Mesenchymal stem cell (in vitro differentiated cells and primary cell): ENCODE measurements at regions not wholly inside any gene's neighbourhood (a gene's known extent, or its start where the extent isn't known, plus 50 kb on each side); places are given as distances from the start of the nearest gene placed in this dataset.

ENCODE experiments used
- DNase-seq: peaks from one replicate; pipeline ENCODE4 v3.0.0-alpha.2; 2013
- H2AFZ ChIP-seq: one replicate; pipeline ENCODE4 v1.6.1; 2013; ENCODE audit warnings: low read depth, mild to moderate bottlenecking, control low read depth, inconsistent platforms, low read length, moderate library complexity
- H2AK5ac ChIP-seq: 2 replicates; pipeline ENCODE4 v1.6.1; 2013; ENCODE audit warnings: low read length, moderate library complexity, mild to moderate bottlenecking, inconsistent platforms; ENCODE audit not compliant: severe bottlenecking
- H2BK120ac ChIP-seq: one replicate; pipeline ENCODE4 v1.6.1; 2013; ENCODE audit warnings: low read depth, mild to moderate bottlenecking, inconsistent platforms, low read length, moderate library complexity
- H2BK12ac ChIP-seq, 2 experiments: one replicate each; pipeline ENCODE4 v1.6.1; 2013; ENCODE audit warnings: inconsistent platforms in 2 of 2, low read length in 2 of 2, mild to moderate bottlenecking in 2 of 2, moderate library complexity in 2 of 2, control low read depth in 1 of 2
- H2BK15ac ChIP-seq: one replicate; pipeline ENCODE4 v1.6.1; 2013; ENCODE audit warnings: mild to moderate bottlenecking, low read depth, inconsistent platforms; ENCODE audit not compliant: poor library complexity, severe bottlenecking
- H2BK5ac ChIP-seq: 2 replicates; pipeline ENCODE4 v1.6.1; 2013; ENCODE audit warnings: low read depth, mild to moderate bottlenecking, low read length, control low read depth, inconsistent platforms; ENCODE audit not compliant: poor library complexity, severe bottlenecking
- H3K14ac ChIP-seq, 2 experiments: one replicate each; pipeline ENCODE4 v1.6.1; 2013; ENCODE audit warnings: inconsistent platforms in 2 of 2, low read length in 2 of 2, control low read depth in 1 of 2, mild to moderate bottlenecking in 1 of 2, moderate library complexity in 1 of 2
- H3K18ac ChIP-seq, 2 experiments: one replicate each; pipeline ENCODE4 v1.6.1; 2013; ENCODE audit warnings: inconsistent platforms in 2 of 2, low read length in 2 of 2, control low read depth in 1 of 2, low read depth in 1 of 2, mild to moderate bottlenecking in 1 of 2
- H3K23ac ChIP-seq, 2 experiments: one replicate each; pipeline ENCODE4 v1.6.1; 2013; ENCODE audit warnings: inconsistent platforms in 2 of 2, low read length in 2 of 2, mild to moderate bottlenecking in 2 of 2, moderate library complexity in 2 of 2, control low read depth in 1 of 2
- H3K27ac ChIP-seq: 2 replicates; pipeline ENCODE4 v1.5.1; 2013; ENCODE audit warnings: mild to moderate bottlenecking, moderate library complexity, low read length, control low read depth, inconsistent platforms; ENCODE audit not compliant: poor library complexity, severe bottlenecking
- H3K27me3 ChIP-seq, 2 experiments: 2 replicates each; pipeline versions ENCODE4 v1.6.1 to v1.7.0; 2013; ENCODE audit warnings: low read length in 2 of 2, mild to moderate bottlenecking in 2 of 2, moderate library complexity in 2 of 2, control low read depth in 1 of 2, inconsistent platforms in 1 of 2; ENCODE audit not compliant: control insufficient read depth in 1 of 2, insufficient read depth in 1 of 2
- H3K36me3 ChIP-seq, 2 experiments: 2 replicates each; pipeline versions ENCODE4 v1.6.1 to v1.7.0; 2013; ENCODE audit warnings: low read length in 2 of 2, control low read depth in 1 of 2, inconsistent platforms in 1 of 2, low read depth in 1 of 2, mild to moderate bottlenecking in 1 of 2; ENCODE audit not compliant: insufficient read depth in 2 of 2, control insufficient read depth in 1 of 2
- H3K4ac ChIP-seq, 2 experiments: one replicate each; pipeline ENCODE4 v1.6.1; 2013; ENCODE audit warnings: inconsistent platforms in 2 of 2, low read length in 2 of 2, mild to moderate bottlenecking in 2 of 2, moderate library complexity in 2 of 2, control low read depth in 1 of 2, low read depth in 1 of 2
- H3K4me1 ChIP-seq: 2 replicates; pipeline ENCODE4 v1.6.1; 2013; ENCODE audit warnings: low read depth, low read length, control low read depth; ENCODE audit not compliant: control insufficient read depth, insufficient read depth
- H3K4me2 ChIP-seq: 2 replicates; pipeline ENCODE4 v1.6.1; 2013; ENCODE audit warnings: low read length, mild to moderate bottlenecking, inconsistent platforms; ENCODE audit not compliant: poor library complexity, severe bottlenecking
- H3K4me3 ChIP-seq, 2 experiments: 2 replicates each; pipeline versions ENCODE4 v1.5.1 to v1.7.0; 2013; ENCODE audit warnings: low read length in 2 of 2, mild to moderate bottlenecking in 2 of 2, control low read depth in 1 of 2, low read depth in 1 of 2; ENCODE audit not compliant: insufficient read depth in 1 of 2
- H3K79me1 ChIP-seq: replicated peaks from 2 replicates; pipeline ENCODE4 v1.6.1; 2013; ENCODE audit warnings: mild to moderate bottlenecking, control low read depth, low read length, inconsistent platforms; ENCODE audit not compliant: poor library complexity, severe bottlenecking
- H3K9ac ChIP-seq: 2 replicates; pipeline ENCODE4 v1.7.0; 2013; ENCODE audit warnings: mild to moderate bottlenecking, low read length, moderate library complexity
- H3K9me3 ChIP-seq: 2 replicates; pipeline ENCODE4 v1.7.0; 2013; ENCODE audit warnings: mild to moderate bottlenecking, low read length; ENCODE audit not compliant: control insufficient read depth
- H4K8ac ChIP-seq: one replicate; pipeline ENCODE4 v1.6.1; 2013; ENCODE audit warnings: inconsistent platforms, mild to moderate bottlenecking, low read length, moderate library complexity
- H4K91ac ChIP-seq: one replicate; pipeline ENCODE4 v1.6.1; 2013; ENCODE audit warnings: mild to moderate bottlenecking, low read length, inconsistent platforms
- WGBS: methylation state at CpG from one replicate; pipeline ENCODE4 v1.1.7; 2013; ENCODE audit warnings: mixed read lengths; 5-methylcytosine and 5-hydroxymethylcytosine counted together

- WGBS = no CpG with 5 or more reads among the region's 1 CpG
- H2BK12ac ChIP-seq = no peak overlapping the region
- no peak overlapping the region for H2BK120ac ChIP-seq
These were observed 184.5 kb upstream of the SERP2 start for GRCh38 chr13:44189085-44189484.

DNA sequence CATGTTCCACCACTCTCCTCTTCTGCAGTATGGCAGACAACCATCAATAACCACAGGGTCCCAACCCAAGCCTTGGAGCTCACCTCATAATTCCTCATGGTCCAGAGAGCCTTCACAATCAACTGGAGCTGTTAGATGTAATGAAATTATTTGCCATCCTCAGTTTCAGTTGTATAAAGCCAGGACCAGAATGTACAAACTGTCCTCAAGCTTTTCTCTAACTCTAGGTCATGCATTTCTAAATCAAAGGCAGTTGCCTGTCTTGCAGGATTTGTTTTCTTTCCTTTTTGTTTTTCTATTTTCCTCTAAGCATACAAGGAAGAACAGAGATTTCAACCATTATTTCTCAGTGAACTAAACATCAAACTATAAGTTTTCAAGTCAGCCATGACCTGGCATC is 182.5 kb upstream of the SERP2 start:
- Histone ChIP-seq H2BK120ac (no peak overlapping the region), H4K91ac (no peak overlapping the region), H3K23ac (no peak overlapping the region), H3K27me3 (no peaks in the 10 kb centered on the region), H2AK5ac (no peak overlapping the region), H3K4me1 (peaks cover 3% of the 10 kb centered on the region), H2BK5ac (no peak overlapping the region), H3K4me3 (peak overlapping the region in 1 of 2 experiments; percentile 57), H3K9me3 (no peaks in the 10 kb centered on the region), H3K27ac (no peak overlapping the region), H3K79me1 (no peaks in the 10 kb centered on the region), H3K14ac (no peak overlapping the region), H2BK12ac (no peak overlapping the region), H3K36me3 (no peaks in the 10 kb centered on the region), H3K4ac (no peak overlapping the region), H3K9ac (peak overlapping the region; percentile 63), H3K4me2 (no peak overlapping the region), H2AFZ (no peak overlapping the region), H4K8ac (no peak overlapping the region), H2BK15ac (no peak overlapping the region), H3K18ac (no peak overlapping the region)
- DNase-seq = no peak

More at GRCh38 chr13:44189085-44189484, 184.5 kb upstream of the SERP2 start:
- no peak overlapping the region for H4K8ac ChIP-seq
- H2AK5ac ChIP-seq = no peak overlapping the region
- no peaks in the 10 kb centered on the region for H3K9me3 ChIP-seq
- no peak overlapping the region for H2BK5ac ChIP-seq
- H2AFZ ChIP-seq = no peak overlapping the region
- H3K4me1 ChIP-seq = peaks cover 3% of the 10 kb centered on the region
- no peak overlapping the region for H3K9ac ChIP-seq
- no peak overlapping the region for H3K4ac ChIP-seq
- no peaks in the 10 kb centered on the region for H3K36me3 ChIP-seq
- H2BK15ac ChIP-seq = no peak overlapping the region
- no peak overlapping the region for H3K18ac ChIP-seq
- no peak for DNase-seq
- no peak overlapping the region for H3K14ac ChIP-seq
- H3K27ac ChIP-seq = no peak overlapping the region
- no peaks in the 10 kb centered on the region for H3K79me1 ChIP-seq
- H3K4me2 ChIP-seq = no peak overlapping the region
- H3K23ac ChIP-seq = no peak overlapping the region
- H4K91ac ChIP-seq = no peak overlapping the region
- no peaks in the 10 kb centered on the region for H3K27me3 ChIP-seq
- no peak overlapping the region for H3K4me3 ChIP-seq

DNA sequence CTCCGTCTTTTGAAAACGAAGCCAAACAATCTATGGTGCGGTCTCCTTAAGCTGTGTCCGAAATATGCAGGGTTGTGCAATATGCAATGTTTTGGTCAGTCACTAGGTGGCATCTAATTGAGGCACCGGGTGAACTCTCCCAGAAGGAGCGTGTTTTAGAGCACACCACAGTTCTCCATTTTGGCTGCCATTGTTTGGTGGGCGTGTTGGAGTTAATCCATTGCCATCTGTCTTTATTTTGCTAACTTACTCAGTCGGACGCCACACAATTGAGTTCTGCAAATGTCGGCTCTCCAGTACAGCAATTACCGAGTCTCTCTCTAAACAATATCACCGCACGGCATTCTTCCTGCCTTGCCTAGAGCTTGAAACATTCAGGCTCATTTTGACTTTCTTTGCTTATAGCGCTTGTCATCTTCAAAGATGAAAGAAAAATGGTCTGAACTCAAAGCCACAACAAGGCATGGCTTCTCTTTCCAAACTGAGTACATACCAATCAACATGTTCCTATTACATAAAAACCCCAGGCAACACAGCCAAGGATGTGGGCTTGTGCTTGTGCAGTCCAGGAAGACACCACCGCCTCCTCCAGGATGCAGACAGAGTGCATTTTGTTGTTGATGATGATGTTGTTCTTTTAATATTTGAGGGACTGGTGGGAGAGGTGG is 182.0 kb upstream of the SERP2 start:
- Histone ChIP-seq H3K9ac (peak overlapping the region; percentile 63), H4K8ac (no peak overlapping the region), H3K14ac (no peak overlapping the region), H3K4ac (no peak overlapping the region), H2AK5ac (no peak overlapping the region), H4K91ac (no peak overlapping the region), H2AFZ (no peak overlapping the region), H3K18ac (no peak overlapping the region), H2BK5ac (no peak overlapping the region), H3K36me3 (no peaks in the 10 kb centered on the region), H2BK12ac (no peak overlapping the region), H3K4me1 (peaks cover 3% of the 10 kb centered on the region), H3K79me1 (no peaks in the 10 kb centered on the region), H3K23ac (no peak overlapping the region), H3K27me3 (no peaks in the 10 kb centered on the region), H3K27ac (no peak overlapping the region), H3K4me3 (peak overlapping the region in 1 of 2 experiments; percentile 57), H3K4me2 (no peak overlapping the region), H2BK120ac (no peak overlapping the region), H2BK15ac (peak overlapping the region; percentile 12), H3K9me3 (no peaks in the 10 kb centered on the region)
- 86% methylated on average over 15 of the region's 15 CpGs for WGBS
- DNase-seq = peak; percentile 54

DNA sequence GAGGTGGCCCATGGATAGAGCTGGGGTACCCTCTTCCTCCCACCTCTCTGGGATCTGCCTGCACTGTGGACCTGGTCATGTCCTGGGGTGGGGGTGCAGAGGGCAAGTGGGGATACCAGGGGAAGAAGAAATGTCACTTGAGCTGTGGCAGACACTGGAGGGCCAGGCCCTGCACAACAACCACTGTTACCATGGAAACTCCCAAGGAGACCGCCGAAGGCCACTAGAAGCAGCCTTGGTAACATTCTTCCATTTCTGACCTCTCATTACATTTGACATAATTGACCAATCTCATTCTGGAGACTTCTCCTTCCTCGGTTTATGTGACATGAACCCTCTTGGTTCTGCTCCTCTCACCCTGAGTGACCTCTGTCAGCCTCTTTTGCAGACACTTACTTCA is 179.9 kb upstream of the SERP2 start:
- Histone ChIP-seq H3K4me3 (no peak overlapping the region), H2BK120ac (no peak overlapping the region), H3K4me1 (no peaks in the 10 kb centered on the region), H2BK12ac (no peak overlapping the region), H4K91ac (no peak overlapping the region), H3K27me3 (peaks cover 0 to 2% of the 10 kb centered on the region in 2 experiments), H3K4ac (no peak overlapping the region), H3K9me3 (no peaks in the 10 kb centered on the region), H4K8ac (no peak overlapping the region), H3K4me2 (no peak overlapping the region), H2BK5ac (no peak overlapping the region), H3K18ac (peak overlapping the region in 1 of 2 experiments; percentile 34), H2AFZ (no peak overlapping the region), H3K27ac (no peak overlapping the region), H3K36me3 (no peaks in the 10 kb centered on the region), H2BK15ac (no peak overlapping the region), H3K9ac (no peak overlapping the region), H3K14ac (no peak overlapping the region), H2AK5ac (no peak overlapping the region), H3K79me1 (no peaks in the 10 kb centered on the region), H3K23ac (no peak overlapping the region)
- WGBS = 89% methylated on average over 3 of the region's 3 CpGs
- no peak for DNase-seq
